GM21367 (cell line): ENCODE measurements at regions not wholly inside any gene's neighbourhood (a gene's known extent, or its start where the extent isn't known, plus 50 kb on each side); places are given as distances from the start of the nearest gene placed in this dataset.
A peak's percentile ranks its signal among the peaks of the same experiment; 100 is the strongest.
"Not testable (repeated sequence)": the region's sequence is repeated elsewhere in the genome, so short reads cannot be mapped to it uniquely, and the experiment has no call there.

Source experiments
- ATAC-seq: cut with Tn5 transposase; IDR thresholded peaks from one replicate; pipeline ENCODE4 v1.9.1; 2021; ENCODE audit not compliant: unreplicated experiment

- ATAC-seq = no peak
These were observed 99.6 kb downstream of the FAM114A2 start for GRCh38 chr5:153939101-153939500.

GRCh38 chr5:153938191-153938842 is 100.4 kb downstream of the FAM114A2 start:
- no peak for ATAC-seq

- no peak for ATAC-seq
These were observed 101.0 kb downstream of the FAM114A2 start for GRCh38 chr5:153937661-153938060.

GRCh38 chr5:153935151-153935550 is 103.6 kb downstream of the FAM114A2 start:
- not testable (repeated sequence) for ATAC-seq

- ATAC-seq = no peak
These were observed 112.5 kb downstream of the FAM114A2 start for GRCh38 chr5:153926201-153926600.

GRCh38 chr5:153919161-153919560 is 119.5 kb downstream of the FAM114A2 start:
- no peak for ATAC-seq

- no peak for ATAC-seq
These were observed 131.4 kb downstream of the FAM114A2 start for GRCh38 chr5:153907170-153907775.

DNA sequence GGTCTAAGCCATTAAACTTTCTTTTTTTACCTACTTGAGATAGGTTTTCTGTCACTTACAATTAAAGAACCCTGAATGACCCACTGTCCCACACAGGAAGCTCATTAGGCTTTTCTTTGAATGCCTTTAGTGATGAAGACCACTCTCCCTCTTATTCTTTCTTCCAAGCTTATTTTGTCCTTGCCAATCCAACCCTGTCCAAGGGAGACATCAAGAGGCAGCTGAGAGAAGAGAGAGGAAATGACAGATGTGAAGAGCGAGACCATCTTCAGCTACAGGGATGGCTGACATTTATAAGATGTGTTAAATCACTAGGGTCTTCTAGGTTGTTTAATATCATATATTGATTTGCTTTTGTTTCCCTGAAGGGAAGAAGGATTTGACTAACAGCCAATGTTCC is 133.5 kb downstream of the FAM114A2 start:
- no peak for ATAC-seq

DNA sequence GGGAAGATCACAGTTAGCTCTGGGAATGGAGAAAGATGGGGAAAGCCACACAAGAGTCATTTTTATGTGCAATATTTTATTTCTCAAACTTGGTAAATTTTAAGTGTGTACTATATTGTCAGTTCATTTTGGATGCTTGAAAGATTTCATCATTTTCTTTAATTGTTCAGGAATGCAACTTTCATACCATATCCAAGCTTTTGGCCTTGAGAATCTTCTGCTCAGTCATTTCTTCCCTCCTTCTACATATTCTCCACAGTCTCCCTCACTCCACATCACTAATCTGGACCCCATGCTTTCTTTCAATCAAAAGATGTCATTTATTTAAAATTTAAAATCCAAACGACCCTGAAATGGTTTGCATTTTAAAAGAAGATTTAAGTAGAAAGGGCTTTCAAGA is 135.4 kb downstream of the FAM114A2 start:
- ATAC-seq = no peak

DNA sequence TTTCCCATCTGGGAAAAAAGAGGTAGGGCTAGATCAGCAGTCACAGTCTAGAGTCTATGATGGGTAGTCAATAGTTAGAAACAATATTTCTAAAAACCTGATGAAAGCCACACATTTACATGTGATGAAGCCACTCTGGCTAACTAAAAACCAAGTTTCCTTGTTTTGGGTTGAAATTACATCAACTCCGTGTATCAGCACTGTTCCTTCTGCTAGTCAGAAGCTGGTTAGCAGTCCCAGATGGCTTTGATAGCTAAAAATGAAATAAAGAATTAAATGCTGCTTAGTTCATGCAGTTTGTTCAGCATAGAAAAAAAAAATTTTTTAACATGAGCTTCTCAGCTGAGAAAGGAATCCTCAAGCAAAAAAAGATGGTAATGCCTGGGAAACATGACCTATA is 136.7 kb downstream of the FAM114A2 start:
- no peak for ATAC-seq

- ATAC-seq = no peak
These were observed 137.3 kb downstream of the FAM114A2 start for GRCh38 chr5:153901449-153901848.

DNA sequence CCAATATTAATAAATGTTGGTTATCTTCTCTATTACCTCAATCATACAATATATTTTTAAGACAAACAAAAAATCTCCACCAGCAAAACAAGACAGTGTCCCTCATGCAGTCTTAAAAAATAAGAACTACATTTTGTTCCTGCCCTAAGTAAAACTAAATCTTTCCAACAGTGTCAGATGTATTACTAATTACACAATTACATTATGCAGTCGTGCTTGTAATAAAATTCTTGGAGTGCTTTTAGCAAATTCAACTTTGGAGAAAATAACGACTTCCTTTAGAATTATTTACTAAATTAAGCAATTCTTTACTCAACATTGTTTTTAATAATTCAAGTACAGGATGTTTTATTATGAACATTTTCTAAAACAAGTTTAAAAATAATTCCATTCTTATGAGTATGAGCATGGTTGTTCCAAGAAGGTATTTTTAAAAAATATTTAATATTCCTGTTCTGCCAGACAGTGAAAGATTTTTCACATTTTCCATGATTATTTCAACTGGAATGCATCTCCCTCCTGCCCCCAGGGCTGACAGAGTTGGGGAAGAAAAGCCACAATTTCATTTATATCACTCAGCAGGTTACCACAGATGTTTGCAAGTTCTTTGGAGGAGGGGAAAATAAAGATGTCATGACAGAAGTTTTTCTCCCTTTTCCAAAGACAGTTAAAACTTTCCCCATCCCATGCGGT is 137.9 kb downstream of the FAM114A2 start:
- no peak for ATAC-seq

- ATAC-seq = no peak
These were observed 139.0 kb downstream of the FAM114A2 start for GRCh38 chr5:153899746-153900145.

GRCh38 chr5:153896701-153897100 is 142.0 kb downstream of the FAM114A2 start:
- ATAC-seq = peak; percentile 99

DNA sequence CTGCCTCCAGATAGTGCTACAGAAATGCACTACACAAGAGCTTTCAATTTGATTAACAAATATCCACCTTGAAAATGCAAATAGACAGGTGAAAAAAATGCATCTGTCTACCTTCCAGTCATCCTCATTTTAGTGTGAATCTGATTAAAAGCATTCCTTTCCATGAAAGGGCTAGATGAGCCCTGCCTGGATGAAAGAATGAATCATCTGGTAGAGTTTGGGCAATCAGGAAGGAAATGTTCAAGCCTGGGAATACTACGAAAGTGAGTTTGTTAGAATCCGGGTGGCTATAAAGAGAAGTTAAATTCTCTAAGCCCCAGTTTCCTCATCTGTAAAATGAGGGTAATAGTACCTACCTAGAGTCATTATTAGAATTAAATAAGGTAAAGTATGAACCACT is 142.6 kb downstream of the FAM114A2 start:
- ATAC-seq = no peak

DNA sequence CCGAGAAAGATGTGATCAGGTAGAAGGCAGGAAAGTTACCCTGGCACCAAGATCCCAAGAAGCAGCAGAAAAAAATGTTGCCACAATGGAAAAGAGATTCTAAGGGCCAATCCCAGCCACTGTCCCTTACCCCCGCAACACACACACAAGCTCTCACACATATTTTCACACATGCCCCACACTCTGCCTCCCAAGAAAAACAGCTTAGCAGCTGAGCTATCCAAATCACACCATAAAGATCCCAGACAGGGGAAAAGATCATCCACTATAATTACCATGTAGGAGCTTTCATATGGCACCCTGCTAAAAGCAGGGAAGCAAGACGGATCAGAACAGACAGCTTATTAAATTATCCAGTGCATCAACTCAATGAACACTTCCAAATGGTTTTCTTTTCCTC is 143.4 kb downstream of the FAM114A2 start:
- ATAC-seq = no peak

DNA sequence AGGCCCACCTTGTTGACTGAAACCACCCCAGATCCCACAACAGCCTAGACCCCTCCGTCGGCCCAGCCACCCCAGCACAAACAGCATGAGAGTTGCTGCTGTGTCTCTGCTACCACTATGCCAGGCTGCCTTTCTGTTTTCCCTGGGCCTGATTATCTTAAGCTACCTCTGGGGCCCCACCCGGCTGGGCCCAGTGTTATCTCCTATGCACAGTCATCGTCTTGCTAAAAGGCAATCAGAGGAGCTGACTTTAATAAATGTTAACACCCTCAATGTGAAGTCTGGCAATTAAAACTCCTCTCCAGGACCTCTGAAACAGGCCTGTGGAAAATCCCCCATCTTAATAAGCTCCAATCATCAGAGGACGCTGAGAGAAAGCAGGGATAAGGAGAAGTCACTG is 144.9 kb downstream of the FAM114A2 start:
- no peak for ATAC-seq

DNA sequence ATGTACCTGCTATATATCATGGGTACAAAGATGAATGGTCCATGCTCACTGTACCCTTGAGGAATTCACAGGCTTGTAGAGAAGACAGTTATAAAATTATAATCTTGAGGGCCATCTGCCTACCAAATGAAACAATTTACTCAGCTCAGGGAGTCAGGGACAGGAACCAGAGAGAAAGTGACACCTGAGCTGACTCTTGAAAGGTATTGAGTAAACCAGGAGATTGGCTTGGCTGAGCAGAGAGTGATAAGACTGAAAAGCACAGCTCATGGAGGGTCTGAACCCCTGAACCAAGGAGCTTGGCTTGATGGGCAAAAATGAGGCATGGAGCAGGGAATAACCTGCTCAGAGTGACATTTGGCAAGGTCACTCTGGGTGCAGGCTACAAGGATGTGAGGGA is 147.3 kb downstream of the FAM114A2 start:
- peak; percentile 66 for ATAC-seq

DNA sequence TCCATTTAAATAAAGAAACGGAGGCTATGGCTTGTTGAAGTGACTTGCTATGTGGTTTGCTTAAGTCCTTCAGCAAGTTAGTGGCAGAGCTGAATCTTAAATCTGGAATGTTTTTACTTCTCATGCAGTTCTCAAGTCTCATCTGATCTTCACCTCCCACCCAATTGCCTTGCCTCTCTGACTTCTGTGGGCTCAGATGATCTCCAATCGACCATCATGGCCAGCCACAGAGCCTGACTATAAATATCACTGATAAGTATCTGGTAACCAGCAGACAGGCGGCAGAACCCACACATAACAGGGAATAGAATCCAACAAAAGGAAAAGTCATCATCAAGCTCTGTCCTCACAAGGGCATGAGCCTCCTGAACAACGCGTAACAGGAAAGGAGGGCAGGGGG is 149.9 kb downstream of the FAM114A2 start:
- no peak for ATAC-seq

DNA sequence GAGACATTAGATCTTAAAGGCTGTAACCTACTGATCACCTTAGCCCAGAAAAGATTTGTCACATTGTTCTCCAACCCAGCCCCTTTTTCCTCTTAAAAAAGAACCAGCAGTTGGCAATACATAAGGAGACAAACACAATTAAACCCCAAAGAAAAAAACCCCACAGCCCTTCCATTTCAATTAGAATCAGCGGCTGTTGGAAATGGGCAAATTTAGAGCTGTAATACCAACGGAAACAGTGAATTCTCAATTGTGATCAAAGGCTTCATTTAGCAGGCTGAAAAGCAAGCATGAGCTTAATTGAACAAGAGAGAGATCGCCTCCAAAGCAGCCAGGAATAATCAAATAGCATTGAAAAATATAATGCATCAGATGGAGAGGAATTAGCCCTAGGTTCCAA is 153.6 kb downstream of the FAM114A2 start:
- no peak for ATAC-seq

DNA sequence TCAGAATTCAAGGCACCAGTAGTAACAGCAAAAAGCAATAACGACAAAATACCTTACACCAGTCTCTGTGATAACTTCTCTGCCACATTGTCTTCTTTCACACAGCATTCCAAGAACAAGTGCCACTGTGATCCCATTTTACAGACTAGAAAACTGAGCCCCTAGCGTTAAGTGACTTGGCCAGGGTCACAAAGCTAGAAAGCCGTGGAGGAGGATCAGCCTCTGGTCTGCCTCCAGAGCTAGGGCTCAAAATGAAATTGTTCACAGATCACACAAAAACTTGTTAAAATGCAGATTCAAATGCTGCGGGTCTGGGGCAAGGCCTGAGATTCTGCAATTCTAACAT is 154.1 kb downstream of the FAM114A2 start:
- ATAC-seq = no peak

DNA sequence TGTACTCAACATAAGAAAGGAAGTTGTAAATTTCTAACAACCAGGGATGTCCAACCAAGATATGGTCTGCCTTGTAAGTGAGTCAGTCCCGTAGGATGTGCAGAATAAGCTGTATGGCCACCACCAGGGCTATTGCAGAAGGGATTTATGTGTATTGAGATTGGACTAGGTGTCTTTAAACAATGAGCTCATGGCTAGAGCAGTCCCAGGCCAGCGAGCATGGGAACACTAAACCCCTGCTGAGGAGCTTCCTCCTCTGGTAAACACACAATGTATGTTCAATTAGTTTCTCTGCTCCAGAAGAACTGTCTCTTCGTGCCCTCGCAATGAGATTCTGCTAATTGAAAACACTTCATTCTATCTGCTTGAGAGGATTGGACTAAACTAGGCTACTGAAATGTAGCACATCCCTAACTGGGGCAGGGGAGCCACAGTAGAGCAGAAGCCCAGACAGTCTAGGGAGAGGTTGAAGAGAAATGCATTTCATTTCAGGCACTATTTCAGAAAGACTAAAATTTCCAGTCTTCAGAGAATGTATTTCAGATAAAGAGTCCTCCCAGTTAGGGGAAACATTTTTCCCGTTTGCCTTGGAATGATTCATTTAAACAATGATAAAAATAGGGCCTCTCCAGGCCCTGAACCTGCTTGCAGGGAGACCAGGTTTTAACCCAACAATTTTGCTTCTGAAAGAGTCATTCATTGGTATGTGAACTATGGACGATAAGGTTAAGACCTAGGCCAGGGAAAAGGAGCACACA is 154.7 kb downstream of the FAM114A2 start:
- ATAC-seq = no peak
